Right atrium auricular region (tissue), 2 donors: ENCODE measurements at regions not wholly inside any gene's neighbourhood (a gene's known extent, or its start where the extent isn't known, plus 50 kb on each side); places are given as distances from the start of the nearest gene placed in this dataset.

Source experiments
- DNase-seq: peaks from one replicate; pipeline ENCODE4 v3.0.0-alpha.2; 2019; ENCODE audit warnings: low spot score
- H3K27ac ChIP-seq, 2 donors: fragments of 200-600 bp; sonication (generic); 1 replicate in 1 of 2; 2 replicates in 1 of 2; pipeline ENCODE4 v1.5.1; 2016 to 2019
- H3K27me3 ChIP-seq, 2 donors: fragments of 200-600 bp; sonication (generic); one replicate each; pipeline versions ENCODE4 v1.5.1 to v1.6.0; 2017 to 2019
- H3K36me3 ChIP-seq: fragments of 200-600 bp; sonication (generic); one replicate; pipeline ENCODE4 v1.5.1; 2016
- H3K4me1 ChIP-seq, 2 donors: fragments of 200-600 bp; sonication (generic); one replicate each; pipeline versions ENCODE4 v1.5.1 to v1.6.0; 2017 to 2019
- H3K4me3 ChIP-seq, 2 donors: fragments of 200-600 bp; sonication (generic); 1 replicate in 1 of 2; 2 replicates in 1 of 2; pipeline ENCODE4 v1.5.1; 2017 to 2019; ENCODE audit warnings: mild to moderate bottlenecking in 1 of 2, moderate library complexity in 1 of 2
- H3K9me3 ChIP-seq, 2 donors: fragments of 200-600 bp; sonication (generic); one replicate each; pipeline ENCODE4 v1.5.1; 2019
- CTCF ChIP-seq, 2 donors: fragments of 200-600 bp; sonication (generic); IDR thresholded peaks; one replicate each; pipeline ENCODE4 v1.5.1; 2019; ENCODE audit warnings: antibody characterized with exemption in 2 of 2

GRCh38 chr2:118209727-118210126, 121.5 kb downstream of the INSIG2 start:
- TF ChIP-seq CTCF (IDR thresholded peaks at IDR 0.05): no peak

GRCh38 chr2:118207889-118208288, 119.6 kb downstream of the INSIG2 start:
- no peaks in the 10 kb centered on the region for H3K9me3 ChIP-seq
- TF ChIP-seq CTCF (IDR thresholded peaks at IDR 0.05): no peak
- no peaks in the 10 kb centered on the region for H3K4me1 ChIP-seq
- no peaks in the 10 kb centered on the region for H3K27me3 ChIP-seq
- no peak overlapping the region for H3K4me3 ChIP-seq
- no peak for DNase-seq
- no peaks in the 10 kb centered on the region for H3K36me3 ChIP-seq
- no peak overlapping the region for H3K27ac ChIP-seq

More at GRCh38 chr2:118209727-118210126, 121.5 kb downstream of the INSIG2 start:
- no peak for DNase-seq
- Histone ChIP-seq H3K27me3 (no peaks in the 10 kb centered on the region), H3K4me1 (no peaks in the 10 kb centered on the region), H3K4me3 (no peak overlapping the region), H3K9me3 (peaks cover 0 to 7% of the 10 kb centered on the region in 2 donors), H3K27ac (no peak overlapping the region), H3K36me3 (no peaks in the 10 kb centered on the region)

GRCh38 chr2:118202707-118203303, 114.5 kb downstream of the INSIG2 start:
- peak; percentile 42 to 73 for TF ChIP-seq CTCF (IDR thresholded peaks at IDR 0.05)

GRCh38 chr2:118198268-118198667, 110.0 kb downstream of the INSIG2 start:
- no peaks in the 10 kb centered on the region for H3K9me3 ChIP-seq
- no peaks in the 10 kb centered on the region for H3K27me3 ChIP-seq
- no peak for DNase-seq
- no peak overlapping the region for H3K4me3 ChIP-seq
- H3K4me1 ChIP-seq: no peaks in the 10 kb centered on the region
- no peak for TF ChIP-seq CTCF (IDR thresholded peaks at IDR 0.05)
- H3K27ac ChIP-seq: no peak overlapping the region
- no peaks in the 10 kb centered on the region for H3K36me3 ChIP-seq

More at GRCh38 chr2:118202707-118203303, 114.5 kb downstream of the INSIG2 start:
- Histone ChIP-seq H3K4me3 (no peak overlapping the region), H3K36me3 (no peaks in the 10 kb centered on the region), H3K27ac (no peak overlapping the region), H3K9me3 (no peaks in the 10 kb centered on the region), H3K4me1 (no peaks in the 10 kb centered on the region), H3K27me3 (no peaks in the 10 kb centered on the region)
- DNase-seq: no peak

- Histone ChIP-seq H3K27ac (no peak overlapping the region), H3K9me3 (no peaks in the 10 kb centered on the region), H3K27me3 (no peaks in the 10 kb centered on the region), H3K4me1 (no peaks in the 10 kb centered on the region), H3K36me3 (no peaks in the 10 kb centered on the region), H3K4me3 (no peak overlapping the region)
- no peak for DNase-seq
- TF ChIP-seq CTCF (IDR thresholded peaks at IDR 0.05): no peak
Observed at GRCh38 chr2:118197011-118197675, 108.9 kb downstream of the INSIG2 start.
